ENCODE measurements at regions not wholly inside any gene's neighbourhood (a gene's known extent, or its start where the extent isn't known, plus 50 kb on each side); places are given as distances from the start of the nearest gene placed in this dataset.

- TF ChIP-seq GATA2 (IDR thresholded peaks at IDR 0.05; ENCODE audit: low read depth, low read length) (no peak), GATA3 (IDR thresholded peaks at IDR 0.05; ENCODE audit: low read depth, low read length) (no peak)
Observed at GRCh38 chr10:3471472-3471871, 298.9 kb upstream of the PITRM1 start.

All from SH-SY5Y (cell line).